ENCODE measurements at regions not wholly inside any gene's neighbourhood (a gene's known extent, or its start where the extent isn't known, plus 50 kb on each side); places are given as distances from the start of the nearest gene placed in this dataset.
"Not testable (repeated sequence)": the region's sequence is repeated elsewhere in the genome, so short reads cannot be mapped to it uniquely, and the experiment has no call there.

DNA sequence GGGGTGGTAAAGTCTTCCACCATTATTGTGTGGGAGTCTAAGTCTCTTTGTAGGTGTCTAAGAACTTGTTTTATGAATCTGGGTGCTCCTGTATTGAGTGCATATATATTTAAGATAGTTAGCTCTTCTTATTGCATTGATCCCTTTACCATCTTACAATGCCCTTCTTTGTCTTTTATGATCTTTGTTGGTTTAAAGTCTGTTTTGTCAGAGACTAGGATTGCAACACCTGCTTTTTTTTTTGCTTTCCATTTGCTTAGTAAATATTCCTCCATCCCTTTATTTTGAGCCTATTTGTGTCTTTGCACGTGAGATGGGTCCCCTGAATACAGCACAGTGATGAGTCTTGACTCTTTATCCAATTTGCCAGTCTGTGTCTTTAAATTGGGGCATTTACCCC is 301.6 kb downstream of the ZIC1 start:
- TF ChIP-seq, protein P1, sequence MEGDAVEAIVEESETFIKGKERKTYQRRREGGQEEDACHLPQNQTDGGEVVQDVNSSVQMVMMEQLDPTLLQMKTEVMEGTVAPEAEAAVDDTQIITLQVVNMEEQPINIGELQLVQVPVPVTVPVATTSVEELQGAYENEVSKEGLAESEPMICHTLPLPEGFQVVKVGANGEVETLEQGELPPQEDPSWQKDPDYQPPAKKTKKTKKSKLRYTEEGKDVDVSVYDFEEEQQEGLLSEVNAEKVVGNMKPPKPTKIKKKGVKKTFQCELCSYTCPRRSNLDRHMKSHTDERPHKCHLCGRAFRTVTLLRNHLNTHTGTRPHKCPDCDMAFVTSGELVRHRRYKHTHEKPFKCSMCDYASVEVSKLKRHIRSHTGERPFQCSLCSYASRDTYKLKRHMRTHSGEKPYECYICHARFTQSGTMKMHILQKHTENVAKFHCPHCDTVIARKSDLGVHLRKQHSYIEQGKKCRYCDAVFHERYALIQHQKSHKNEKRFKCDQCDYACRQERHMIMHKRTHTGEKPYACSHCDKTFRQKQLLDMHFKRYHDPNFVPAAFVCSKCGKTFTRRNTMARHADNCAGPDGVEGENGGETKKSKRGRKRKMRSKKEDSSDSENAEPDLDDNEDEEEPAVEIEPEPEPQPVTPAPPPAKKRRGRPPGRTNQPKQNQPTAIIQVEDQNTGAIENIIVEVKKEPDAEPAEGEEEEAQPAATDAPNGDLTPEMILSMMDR (IDR thresholded peaks at IDR 0.05) = not testable (repeated sequence)
- not testable (repeated sequence) for TF ChIP-seq POLR2A (IDR thresholded peaks at IDR 0.05)

Measured in esophagus squamous epithelium (tissue), 4 donors.